Osteoblast (primary cell): ENCODE measurements at regions not wholly inside any gene's neighbourhood (a gene's known extent, or its start where the extent isn't known, plus 50 kb on each side); places are given as distances from the start of the nearest gene placed in this dataset.

ENCODE experiments used
- DNase-seq: peaks from one replicate; pipeline ENCODE4 v3.0.0; 2011; ENCODE audit warnings: low spot score, mixed read lengths; ENCODE audit not compliant: insufficient read length; ENCODE audit errors: missing footprints
- H2AFZ ChIP-seq: 2 replicates; pipeline ENCODE4 v1.6.0; 2011; ENCODE audit warnings: mild to moderate bottlenecking, low read length
- H3K27ac ChIP-seq: 2 replicates; pipeline ENCODE4 v1.5.1; 2011; ENCODE audit warnings: mild to moderate bottlenecking, low read depth, low read length, moderate library complexity
- H3K27me3 ChIP-seq: 2 replicates; pipeline ENCODE4 v1.6.0; 2012; ENCODE audit warnings: mild to moderate bottlenecking, control low read depth, inconsistent platforms, low read length, moderate library complexity; ENCODE audit not compliant: insufficient read depth
- H3K36me3 ChIP-seq: 2 replicates; pipeline ENCODE4 v1.5.1; 2011; ENCODE audit warnings: mild to moderate bottlenecking, low read length, control low read depth, moderate library complexity; ENCODE audit not compliant: insufficient read depth
- H3K4me1 ChIP-seq: 2 replicates; pipeline ENCODE4 v1.5.1; 2011; ENCODE audit warnings: mild to moderate bottlenecking, low read length, control low read depth, moderate library complexity; ENCODE audit not compliant: insufficient read depth
- H3K4me2 ChIP-seq: 2 replicates; pipeline ENCODE4 v1.6.0; 2011; ENCODE audit warnings: mild to moderate bottlenecking, low read length; ENCODE audit not compliant: insufficient read depth
- H3K4me3 ChIP-seq: fragments of 200-600 bp; sonication (generic); 3 replicates; pipeline ENCODE4 v1.5.1; 2012; ENCODE audit warnings: mild to moderate bottlenecking, low read length, inconsistent platforms; ENCODE audit not compliant: insufficient read depth
- H3K79me2 ChIP-seq: 2 replicates; pipeline ENCODE4 v1.6.0; 2012; ENCODE audit warnings: mild to moderate bottlenecking, low read length, control low read depth, inconsistent platforms; ENCODE audit not compliant: insufficient read depth
- H3K9me3 ChIP-seq: 2 replicates; pipeline ENCODE4 v1.5.1; 2011; ENCODE audit warnings: low read depth, low read length, control low read depth
- H4K20me1 ChIP-seq: 2 replicates; pipeline ENCODE4 v1.6.0; 2012; ENCODE audit warnings: mild to moderate bottlenecking, low read length, control low read depth; ENCODE audit not compliant: insufficient read depth
- CTCF ChIP-seq: IDR thresholded peaks from 2 replicates; pipeline ENCODE4 v1.5.1; 2011; ENCODE audit warnings: mild to moderate bottlenecking, low read depth, low read length, moderate library complexity; ENCODE audit errors: extremely low read depth

- no peak overlapping the region for H3K4me2 ChIP-seq
- no peak for TF ChIP-seq CTCF
- H2AFZ ChIP-seq: no peak overlapping the region
- no peaks in the 10 kb centered on the region for H3K79me2 ChIP-seq
- no peak for DNase-seq
- no peaks in the 10 kb centered on the region for H3K9me3 ChIP-seq
- H3K27ac ChIP-seq: no peak overlapping the region
- H3K4me1 ChIP-seq: no peaks in the 10 kb centered on the region
- no peaks in the 10 kb centered on the region for H4K20me1 ChIP-seq
- no peak overlapping the region for H3K4me3 ChIP-seq
- no peaks in the 10 kb centered on the region for H3K27me3 ChIP-seq
- H3K36me3 ChIP-seq: no peaks in the 10 kb centered on the region
Observed at GRCh38 chr17:71163813-71164122, 957.1 kb upstream of the SOX9 start.

- no peak for TF ChIP-seq CTCF
- no peak overlapping the region for H3K4me3 ChIP-seq
- H3K36me3 ChIP-seq: no peaks in the 10 kb centered on the region
- H3K9me3 ChIP-seq: no peaks in the 10 kb centered on the region
- no peaks in the 10 kb centered on the region for H4K20me1 ChIP-seq
- no peaks in the 10 kb centered on the region for H3K27me3 ChIP-seq
- H2AFZ ChIP-seq: no peak overlapping the region
- no peaks in the 10 kb centered on the region for H3K79me2 ChIP-seq
- no peak overlapping the region for H3K4me2 ChIP-seq
- DNase-seq: no peak
- H3K4me1 ChIP-seq: no peaks in the 10 kb centered on the region
- H3K27ac ChIP-seq: no peak overlapping the region
Observed at GRCh38 chr17:71164561-71164960, 956.3 kb upstream of the SOX9 start.

- no peak overlapping the region for H2AFZ ChIP-seq
- no peak for TF ChIP-seq CTCF
Observed at GRCh38 chr17:71166311-71166710, 954.5 kb upstream of the SOX9 start.

GRCh38 chr17:71168053-71168741 is 952.6 kb upstream of the SOX9 start:
- no peak overlapping the region for H3K27ac ChIP-seq
- no peak for DNase-seq
- H3K36me3 ChIP-seq: no peaks in the 10 kb centered on the region
- TF ChIP-seq CTCF: no peak
- H3K9me3 ChIP-seq: no peaks in the 10 kb centered on the region
- H2AFZ ChIP-seq: no peak overlapping the region
- no peaks in the 10 kb centered on the region for H3K79me2 ChIP-seq
- H4K20me1 ChIP-seq: no peaks in the 10 kb centered on the region
- no peaks in the 10 kb centered on the region for H3K4me1 ChIP-seq
- no peak overlapping the region for H3K4me3 ChIP-seq
- no peaks in the 10 kb centered on the region for H3K27me3 ChIP-seq
- no peak overlapping the region for H3K4me2 ChIP-seq

More at GRCh38 chr17:71166311-71166710, 954.5 kb upstream of the SOX9 start:
- no peaks in the 10 kb centered on the region for H3K36me3 ChIP-seq
- no peaks in the 10 kb centered on the region for H3K4me1 ChIP-seq
- H3K4me3 ChIP-seq: no peak overlapping the region
- no peaks in the 10 kb centered on the region for H4K20me1 ChIP-seq
- H3K4me2 ChIP-seq: no peak overlapping the region
- H3K9me3 ChIP-seq: no peaks in the 10 kb centered on the region
- H3K27me3 ChIP-seq: no peaks in the 10 kb centered on the region
- H3K79me2 ChIP-seq: no peaks in the 10 kb centered on the region
- no peak overlapping the region for H3K27ac ChIP-seq
- DNase-seq: no peak
